ENCODE measurements at regions not wholly inside any gene's neighbourhood (a gene's known extent, or its start where the extent isn't known, plus 50 kb on each side); places are given as distances from the start of the nearest gene placed in this dataset.

DNA sequence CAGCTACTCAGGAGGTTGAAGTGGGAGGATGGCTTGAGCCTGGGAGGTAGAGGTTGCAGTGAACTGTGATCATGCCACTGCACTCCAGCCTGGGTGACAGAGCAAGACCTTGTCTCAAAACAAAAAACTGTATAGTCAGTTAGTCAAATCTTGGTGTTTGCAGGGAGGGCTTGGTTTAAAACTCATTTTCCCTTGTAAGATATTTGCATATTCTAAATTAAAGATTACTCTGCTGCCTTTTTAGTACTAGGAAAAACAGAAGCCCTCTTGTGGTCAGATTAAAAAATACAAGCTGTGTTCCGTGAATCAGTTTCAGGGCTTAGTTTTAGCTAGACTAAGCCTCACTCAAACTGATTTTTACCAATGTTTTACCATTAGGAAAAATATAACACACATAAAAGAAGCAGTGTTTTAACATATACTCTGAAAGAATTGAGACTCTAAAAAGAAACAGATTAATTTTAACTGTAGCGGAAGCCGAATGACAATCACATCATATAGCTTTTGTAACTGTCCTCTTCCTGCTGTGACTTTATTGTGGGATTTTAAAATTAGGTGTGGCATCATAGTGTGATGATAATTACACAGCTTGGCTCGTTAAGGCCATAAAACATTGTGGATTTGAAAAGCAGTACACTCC is 84.9 kb upstream of the BASP1 start:
- no peaks in the 10 kb centered on the region for H3K27me3 ChIP-seq (ENCODE audit: control insufficient read depth, insufficient read depth, low read length)
- peak overlapping the region; percentile 19 for H3K4me3 ChIP-seq (ENCODE audit: low read length)
- peaks cover 9% of the 10 kb centered on the region for H3K4me1 ChIP-seq (ENCODE audit: control insufficient read depth, low read depth, low read length)
- no peaks in the 10 kb centered on the region for H3K9me3 ChIP-seq (ENCODE audit: control insufficient read depth, low read depth, low read length)
- H3K9ac ChIP-seq (ENCODE audit: low read length): no peak overlapping the region
- H3K36me3 ChIP-seq (ENCODE audit: control insufficient read depth, low read depth, low read length): no peaks in the 10 kb centered on the region
- no peak overlapping the region for H3K27ac ChIP-seq (ENCODE audit: low read length)

DNA sequence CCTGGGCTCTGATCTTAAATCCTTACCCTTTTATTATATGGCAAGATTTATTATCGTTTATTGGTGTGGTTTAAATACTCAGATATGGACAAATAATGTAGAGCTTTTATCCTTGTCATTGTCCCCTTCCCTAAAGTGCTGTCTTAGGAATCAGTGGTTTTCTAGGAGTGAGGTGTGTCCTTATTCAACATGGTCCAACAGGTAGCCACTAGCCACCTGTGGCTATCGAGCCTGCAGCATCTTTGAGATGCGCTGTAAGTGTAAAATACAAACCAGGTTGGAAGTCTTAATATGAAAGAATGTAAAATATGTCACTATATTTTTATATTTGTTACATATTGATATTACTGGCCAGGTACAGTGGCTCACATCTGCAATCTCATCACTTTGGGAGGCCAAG is 82.4 kb upstream of the BASP1 start:
- H3K9me3 ChIP-seq (ENCODE audit: control insufficient read depth, low read depth, low read length): no peaks in the 10 kb centered on the region
- H3K4me1 ChIP-seq (ENCODE audit: control insufficient read depth, low read depth, low read length): peaks cover 9% of the 10 kb centered on the region
- H3K27me3 ChIP-seq (ENCODE audit: control insufficient read depth, insufficient read depth, low read length): no peaks in the 10 kb centered on the region
- no peak overlapping the region for H3K4me3 ChIP-seq (ENCODE audit: low read length)
- H3K36me3 ChIP-seq (ENCODE audit: control insufficient read depth, low read depth, low read length): no peaks in the 10 kb centered on the region
- H3K9ac ChIP-seq (ENCODE audit: low read length): no peak overlapping the region
- H3K27ac ChIP-seq (ENCODE audit: low read length): no peak overlapping the region

DNA sequence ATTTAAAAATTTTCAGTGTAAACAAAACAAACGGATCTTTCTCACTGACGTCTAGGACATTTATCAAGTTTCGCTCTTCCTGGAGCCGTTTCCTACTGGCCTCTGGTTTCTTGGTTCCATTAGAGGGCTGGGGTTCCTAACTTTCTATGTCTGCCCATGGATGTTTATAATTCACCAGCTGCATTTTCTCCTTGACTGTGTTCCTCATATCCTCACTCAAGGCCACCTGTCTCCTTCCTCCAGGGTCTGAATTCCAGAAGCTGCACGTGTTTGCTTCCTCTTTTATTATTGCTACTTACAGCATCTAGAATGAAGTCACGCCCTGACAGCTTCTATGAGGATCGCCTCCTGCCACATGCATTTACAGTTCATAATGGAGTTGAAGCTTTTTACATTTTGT is 74.1 kb upstream of the BASP1 start:
- no peaks in the 10 kb centered on the region for H3K27me3 ChIP-seq (ENCODE audit: control insufficient read depth, insufficient read depth, low read length)
- no peak overlapping the region for H3K27ac ChIP-seq (ENCODE audit: low read length)
- H3K4me1 ChIP-seq (ENCODE audit: control insufficient read depth, low read depth, low read length): peaks cover 23% of the 10 kb centered on the region
- no peaks in the 10 kb centered on the region for H3K9me3 ChIP-seq (ENCODE audit: control insufficient read depth, low read depth, low read length)
- no peak overlapping the region for H3K9ac ChIP-seq (ENCODE audit: low read length)
- no peaks in the 10 kb centered on the region for H3K36me3 ChIP-seq (ENCODE audit: control insufficient read depth, low read depth, low read length)
- H3K4me3 ChIP-seq (ENCODE audit: low read length): no peak overlapping the region

DNA sequence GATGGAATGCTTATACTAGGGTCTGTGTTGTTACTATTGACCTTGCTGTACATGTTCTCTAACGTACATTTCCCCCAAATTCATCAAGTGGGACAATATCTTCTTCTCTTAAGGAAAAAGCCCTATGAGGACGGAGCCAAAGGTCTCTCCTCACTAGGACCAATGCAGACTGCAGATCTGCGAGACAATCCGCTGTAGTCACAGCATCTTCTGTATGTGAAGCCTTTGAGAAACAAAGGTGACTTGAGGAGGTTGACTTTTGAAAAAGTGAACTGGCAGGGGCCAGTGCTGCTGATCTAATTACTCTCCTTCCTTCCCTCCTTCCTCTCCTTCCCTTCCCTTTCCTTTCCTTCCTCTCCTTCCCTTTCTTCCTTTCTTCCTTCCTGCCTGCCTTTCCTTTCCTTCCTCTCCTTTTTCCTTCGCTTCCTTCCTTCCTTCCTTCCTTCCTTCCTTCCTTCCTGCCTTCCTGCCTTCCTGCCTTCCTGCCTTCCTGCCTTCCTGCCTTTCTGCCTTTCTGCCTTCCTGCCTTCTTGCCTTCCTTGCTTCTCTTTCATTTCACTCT is 71.1 kb upstream of the BASP1 start:
- Histone ChIP-seq H3K27ac (ENCODE audit: low read length) (no peak overlapping the region), H3K9ac (ENCODE audit: low read length) (no peak overlapping the region), H3K4me3 (ENCODE audit: low read length) (peak overlapping the region; percentile 28), H3K36me3 (ENCODE audit: control insufficient read depth, low read depth, low read length) (no peaks in the 10 kb centered on the region), H3K4me1 (ENCODE audit: control insufficient read depth, low read depth, low read length) (peaks cover 25% of the 10 kb centered on the region), H3K9me3 (ENCODE audit: control insufficient read depth, low read depth, low read length) (no peaks in the 10 kb centered on the region), H3K27me3 (ENCODE audit: control insufficient read depth, insufficient read depth, low read length) (no peaks in the 10 kb centered on the region)

DNA sequence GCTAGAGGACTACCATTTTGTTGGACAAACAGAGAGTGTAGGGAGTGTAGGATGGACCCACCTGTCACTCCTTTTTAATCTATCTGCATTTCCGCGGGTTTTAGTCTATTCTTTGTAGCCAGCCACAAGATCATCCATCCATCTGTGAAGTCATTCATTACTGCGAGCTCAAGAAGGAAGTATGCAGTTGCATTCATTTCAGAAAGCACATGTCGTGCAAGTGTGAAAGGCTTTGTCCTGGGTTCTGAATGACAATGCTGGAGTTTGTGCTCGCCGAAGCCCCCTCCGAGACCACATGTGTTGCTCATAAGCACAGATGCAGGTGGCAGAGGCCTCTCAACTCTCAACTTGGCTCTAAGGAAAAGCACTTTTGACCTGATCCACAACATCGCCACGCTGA is 70.3 kb upstream of the BASP1 start:
- H3K9me3 ChIP-seq (ENCODE audit: control insufficient read depth, low read depth, low read length): no peaks in the 10 kb centered on the region
- no peak overlapping the region for H3K4me3 ChIP-seq (ENCODE audit: low read length)
- no peaks in the 10 kb centered on the region for H3K27me3 ChIP-seq (ENCODE audit: control insufficient read depth, insufficient read depth, low read length)
- H3K36me3 ChIP-seq (ENCODE audit: control insufficient read depth, low read depth, low read length): no peaks in the 10 kb centered on the region
- H3K4me1 ChIP-seq (ENCODE audit: control insufficient read depth, low read depth, low read length): peaks cover 33% of the 10 kb centered on the region
- H3K9ac ChIP-seq (ENCODE audit: low read length): no peak overlapping the region
- no peak overlapping the region for H3K27ac ChIP-seq (ENCODE audit: low read length)

DNA sequence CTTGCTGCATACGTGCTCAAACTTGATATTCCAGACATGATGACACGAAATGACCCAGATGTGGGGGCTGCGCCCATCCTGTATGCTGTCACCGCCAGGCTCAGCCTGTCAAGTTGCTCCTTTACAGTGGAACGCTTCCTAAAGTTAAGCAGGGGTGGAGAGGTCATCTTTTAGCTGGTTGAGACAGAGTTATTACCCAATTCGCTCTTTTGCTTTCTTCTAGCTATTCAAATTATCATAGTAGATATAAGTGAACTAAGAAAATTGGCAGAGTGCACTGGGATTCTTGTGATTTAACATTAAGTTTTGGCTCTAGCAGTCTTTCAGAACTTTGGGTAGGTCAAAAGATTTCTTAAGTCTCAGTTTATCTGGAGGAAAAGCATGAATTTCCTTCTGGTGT is 69.8 kb upstream of the BASP1 start:
- Histone ChIP-seq H3K4me3 (ENCODE audit: low read length) (no peak overlapping the region), H3K9me3 (ENCODE audit: control insufficient read depth, low read depth, low read length) (no peaks in the 10 kb centered on the region), H3K4me1 (ENCODE audit: control insufficient read depth, low read depth, low read length) (peaks cover 37% of the 10 kb centered on the region), H3K27ac (ENCODE audit: low read length) (no peak overlapping the region), H3K36me3 (ENCODE audit: control insufficient read depth, low read depth, low read length) (no peaks in the 10 kb centered on the region), H3K9ac (ENCODE audit: low read length) (no peak overlapping the region), H3K27me3 (ENCODE audit: control insufficient read depth, insufficient read depth, low read length) (no peaks in the 10 kb centered on the region)

DNA sequence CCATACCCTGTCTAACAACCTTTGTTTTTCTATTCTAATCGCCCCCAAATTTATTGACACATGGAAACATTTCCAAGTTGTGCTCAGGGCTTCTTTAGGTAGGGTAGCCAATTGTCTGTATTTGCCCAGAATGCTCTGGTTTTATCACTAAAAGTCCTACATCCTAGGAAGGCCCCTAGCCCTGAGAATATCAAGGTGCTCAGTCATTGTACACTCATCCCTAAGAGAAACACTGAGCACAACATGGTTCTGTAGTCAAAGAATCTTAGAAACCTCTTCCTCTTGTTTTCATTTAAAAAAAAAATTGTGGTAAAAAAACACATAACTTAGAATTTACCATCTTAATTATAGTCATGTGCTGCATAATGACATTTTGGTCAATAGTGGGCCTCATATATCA is 69.0 kb upstream of the BASP1 start:
- Histone ChIP-seq H3K9me3 (ENCODE audit: control insufficient read depth, low read depth, low read length) (no peaks in the 10 kb centered on the region), H3K27ac (ENCODE audit: low read length) (no peak overlapping the region), H3K4me1 (ENCODE audit: control insufficient read depth, low read depth, low read length) (peaks cover 37% of the 10 kb centered on the region), H3K27me3 (ENCODE audit: control insufficient read depth, insufficient read depth, low read length) (no peaks in the 10 kb centered on the region), H3K9ac (ENCODE audit: low read length) (no peak overlapping the region), H3K4me3 (ENCODE audit: low read length) (no peak overlapping the region), H3K36me3 (ENCODE audit: control insufficient read depth, low read depth, low read length) (no peaks in the 10 kb centered on the region)

DNA sequence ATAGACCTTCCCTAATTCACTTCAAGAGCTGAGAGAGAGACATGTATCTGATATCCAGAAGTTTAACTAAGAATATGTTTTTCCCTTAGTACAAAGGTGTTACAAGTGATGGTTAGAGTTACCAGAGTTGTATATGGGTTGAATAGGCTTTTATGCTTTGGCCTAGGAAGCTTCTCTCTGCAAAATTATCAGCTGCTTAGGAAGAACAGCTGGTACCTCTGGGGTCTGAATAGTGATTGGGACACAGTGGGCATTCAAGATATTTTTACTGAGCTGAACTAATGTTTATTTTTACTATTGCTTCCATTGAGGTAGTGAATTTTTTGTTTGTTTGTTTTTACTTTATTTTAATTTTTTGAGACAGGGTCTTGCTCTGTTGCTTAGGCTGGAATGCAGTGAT is 67.6 kb upstream of the BASP1 start:
- no peak overlapping the region for H3K4me3 ChIP-seq (ENCODE audit: low read length)
- no peak overlapping the region for H3K9ac ChIP-seq (ENCODE audit: low read length)
- no peak overlapping the region for H3K27ac ChIP-seq (ENCODE audit: low read length)
- no peaks in the 10 kb centered on the region for H3K9me3 ChIP-seq (ENCODE audit: control insufficient read depth, low read depth, low read length)
- H3K4me1 ChIP-seq (ENCODE audit: control insufficient read depth, low read depth, low read length): peaks cover 36% of the 10 kb centered on the region
- no peaks in the 10 kb centered on the region for H3K36me3 ChIP-seq (ENCODE audit: control insufficient read depth, low read depth, low read length)
- H3K27me3 ChIP-seq (ENCODE audit: control insufficient read depth, insufficient read depth, low read length): no peaks in the 10 kb centered on the region

DNA sequence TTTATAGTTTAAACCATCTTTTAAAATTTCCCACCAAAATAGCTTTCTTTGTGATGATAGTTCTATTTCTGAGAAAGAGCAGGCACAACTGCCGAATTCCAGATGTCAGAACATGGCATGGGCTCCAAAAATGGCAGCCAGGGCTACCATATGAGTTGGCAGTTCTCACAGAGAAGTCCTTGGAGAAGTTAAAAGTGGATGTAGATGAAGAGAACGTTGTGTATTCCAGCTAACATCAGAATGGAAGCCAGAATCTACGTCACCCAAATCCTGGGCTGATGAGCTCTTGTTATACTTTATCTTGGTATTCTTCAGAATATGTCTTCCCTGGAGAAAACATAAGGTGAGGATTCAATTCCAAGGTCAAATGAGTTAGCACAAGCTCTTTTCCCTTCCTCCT is 66.9 kb upstream of the BASP1 start:
- Histone ChIP-seq H3K36me3 (ENCODE audit: control insufficient read depth, low read depth, low read length) (no peaks in the 10 kb centered on the region), H3K9ac (ENCODE audit: low read length) (no peak overlapping the region), H3K9me3 (ENCODE audit: control insufficient read depth, low read depth, low read length) (no peaks in the 10 kb centered on the region), H3K27ac (ENCODE audit: low read length) (no peak overlapping the region), H3K4me3 (ENCODE audit: low read length) (no peak overlapping the region), H3K4me1 (ENCODE audit: control insufficient read depth, low read depth, low read length) (peaks cover 32% of the 10 kb centered on the region), H3K27me3 (ENCODE audit: control insufficient read depth, insufficient read depth, low read length) (no peaks in the 10 kb centered on the region)

DNA sequence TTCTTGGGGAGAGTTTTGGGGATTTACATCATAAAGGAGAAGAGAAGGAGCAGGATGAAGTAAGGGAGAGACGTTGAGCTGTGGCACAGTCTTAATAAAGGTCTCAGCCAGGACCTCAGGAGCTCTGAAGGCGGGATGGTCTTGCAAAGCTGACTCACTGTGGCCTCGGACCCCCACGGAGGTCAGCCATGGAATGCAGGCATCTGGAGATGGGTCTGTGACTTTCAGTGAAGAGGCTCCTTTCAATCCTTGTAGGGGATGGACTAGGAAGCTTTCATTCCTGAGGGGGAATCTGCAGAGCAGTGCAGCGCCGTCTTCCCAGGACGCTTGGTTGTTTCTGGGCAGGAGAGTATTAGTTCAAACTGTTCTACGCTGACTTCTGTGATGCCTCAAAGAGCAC is 65.7 kb upstream of the BASP1 start:
- Histone ChIP-seq H3K9me3 (ENCODE audit: control insufficient read depth, low read depth, low read length) (no peaks in the 10 kb centered on the region), H3K36me3 (ENCODE audit: control insufficient read depth, low read depth, low read length) (no peaks in the 10 kb centered on the region), H3K4me3 (ENCODE audit: low read length) (no peak overlapping the region), H3K4me1 (ENCODE audit: control insufficient read depth, low read depth, low read length) (peaks cover 24% of the 10 kb centered on the region), H3K27ac (ENCODE audit: low read length) (no peak overlapping the region), H3K9ac (ENCODE audit: low read length) (no peak overlapping the region), H3K27me3 (ENCODE audit: control insufficient read depth, insufficient read depth, low read length) (no peaks in the 10 kb centered on the region)

DNA sequence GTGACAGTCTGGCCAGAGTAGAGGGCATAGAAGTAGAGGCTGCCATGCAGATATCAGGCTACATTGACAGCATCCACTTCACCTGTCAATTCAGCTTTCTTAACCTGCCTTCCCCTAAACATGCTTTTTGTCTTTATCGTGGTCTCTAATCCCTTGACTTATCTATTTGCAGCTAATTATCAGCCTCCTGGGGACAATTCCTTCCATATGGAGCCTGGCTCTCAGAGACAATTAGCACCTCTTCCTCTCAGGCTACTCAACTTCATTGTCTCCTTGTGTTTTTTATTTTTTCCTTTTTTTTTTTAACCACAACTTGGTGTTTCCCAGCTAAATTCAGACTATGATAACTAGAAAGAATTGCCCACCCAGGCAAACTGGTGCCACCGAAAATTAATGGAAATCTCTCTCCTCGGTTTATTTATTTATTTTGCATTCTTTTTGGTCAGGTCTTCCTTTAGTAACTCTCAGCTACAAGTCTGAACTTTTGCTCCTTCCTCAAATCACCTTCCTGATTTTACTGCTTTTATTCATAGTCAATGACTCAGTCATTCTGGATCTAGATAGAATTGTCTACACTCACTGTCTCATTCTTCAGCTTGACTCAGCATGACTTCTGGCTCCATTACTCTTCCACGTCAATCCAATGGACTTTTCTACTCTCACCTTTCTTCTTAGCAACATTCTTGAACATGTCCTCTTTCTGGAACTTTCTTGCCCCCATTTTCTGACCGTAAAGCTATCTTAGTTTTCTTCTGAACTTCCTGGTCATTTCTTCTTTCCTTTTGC is 63.0 kb upstream of the BASP1 start:
- Histone ChIP-seq H3K9ac (ENCODE audit: low read length) (no peak overlapping the region), H3K36me3 (ENCODE audit: control insufficient read depth, low read depth, low read length) (no peaks in the 10 kb centered on the region), H3K4me1 (ENCODE audit: control insufficient read depth, low read depth, low read length) (peaks cover 14% of the 10 kb centered on the region), H3K27me3 (ENCODE audit: control insufficient read depth, insufficient read depth, low read length) (no peaks in the 10 kb centered on the region), H3K9me3 (ENCODE audit: control insufficient read depth, low read depth, low read length) (no peaks in the 10 kb centered on the region), H3K4me3 (ENCODE audit: low read length) (no peak overlapping the region), H3K27ac (ENCODE audit: low read length) (no peak overlapping the region)

DNA sequence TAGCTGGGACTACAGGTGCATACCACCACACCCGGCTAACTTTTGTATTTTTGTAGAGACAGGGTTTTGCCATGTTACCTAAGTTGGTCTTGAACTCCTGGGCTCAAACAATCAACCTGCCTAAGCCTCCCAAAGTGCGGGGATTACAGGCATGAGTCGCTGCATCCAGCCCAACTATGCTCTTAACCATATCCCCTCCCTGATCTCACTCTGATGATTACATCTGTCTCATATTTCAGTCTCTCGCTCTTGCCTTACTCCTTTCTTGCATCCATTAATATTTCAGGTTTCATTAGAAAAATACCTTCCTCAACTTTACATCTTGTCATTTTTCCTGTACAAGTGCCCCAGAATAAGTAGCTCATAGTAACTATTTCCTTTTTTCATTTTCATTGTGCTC is 61.0 kb upstream of the BASP1 start:
- Histone ChIP-seq H3K4me1 (ENCODE audit: control insufficient read depth, low read depth, low read length) (peaks cover 12% of the 10 kb centered on the region), H3K27ac (ENCODE audit: low read length) (no peak overlapping the region), H3K9me3 (ENCODE audit: control insufficient read depth, low read depth, low read length) (no peaks in the 10 kb centered on the region), H3K36me3 (ENCODE audit: control insufficient read depth, low read depth, low read length) (no peaks in the 10 kb centered on the region), H3K4me3 (ENCODE audit: low read length) (no peak overlapping the region), H3K27me3 (ENCODE audit: control insufficient read depth, insufficient read depth, low read length) (no peaks in the 10 kb centered on the region), H3K9ac (ENCODE audit: low read length) (no peak overlapping the region)

Data from iPS-18a (cell line).